NCI-H2081 (cell line): ENCODE measurements at regions not wholly inside any gene's neighbourhood (a gene's known extent, or its start where the extent isn't known, plus 50 kb on each side); places are given as distances from the start of the nearest gene placed in this dataset.

Experiments used
- DNase-seq, 2 experiments: peaks; one replicate each; lab custom pipeline; 2025; lab: John Stamatoyannopoulos, UW

- DNase-seq: no peak
Measured at GRCh38 chr3:18828637-18829036, 319.7 kb upstream of the KCNH8 start.

GRCh38 chr3:18827664-18828063 lies 320.6 kb upstream of the KCNH8 start:
- no peak for DNase-seq

- no peak for DNase-seq
Measured at GRCh38 chr3:18825665-18826064, 322.6 kb upstream of the KCNH8 start.

GRCh38 chr3:18813300-18813699 lies 335.0 kb upstream of the KCNH8 start:
- DNase-seq: no peak

GRCh38 chr3:18812316-18812715 lies 336.0 kb upstream of the KCNH8 start:
- DNase-seq: no peak

GRCh38 chr3:18810306-18810661 lies 338.0 kb upstream of the KCNH8 start:
- no peak for DNase-seq

- DNase-seq: no peak
Measured at GRCh38 chr3:18809640-18810305, 338.5 kb upstream of the KCNH8 start.

- no peak for DNase-seq
Measured at GRCh38 chr3:18808429-18808828, 339.9 kb upstream of the KCNH8 start.

- DNase-seq: no peak
Measured at GRCh38 chr3:18807593-18807992, 340.7 kb upstream of the KCNH8 start.

GRCh38 chr3:18806633-18807032 lies 341.7 kb upstream of the KCNH8 start:
- DNase-seq: no peak

- no peak for DNase-seq
Measured at GRCh38 chr3:18797378-18797777, 350.9 kb upstream of the KCNH8 start.

GRCh38 chr3:18795078-18795477 lies 353.2 kb upstream of the KCNH8 start:
- DNase-seq: no peak

- DNase-seq: no peak
Measured at GRCh38 chr3:18791752-18792151, 356.6 kb upstream of the KCNH8 start.

- DNase-seq: no peak
Measured at GRCh38 chr3:18791182-18791581, 357.1 kb upstream of the KCNH8 start.

GRCh38 chr3:18790384-18790783 lies 357.9 kb upstream of the KCNH8 start:
- no peak for DNase-seq

- no peak for DNase-seq
Measured at GRCh38 chr3:18789734-18790133, 358.6 kb upstream of the KCNH8 start.

GRCh38 chr3:18787441-18787840 lies 360.9 kb upstream of the KCNH8 start:
- no peak for DNase-seq

- DNase-seq: no peak
Measured at GRCh38 chr3:18786650-18787323, 361.5 kb upstream of the KCNH8 start.

GRCh38 chr3:18782191-18782590 lies 357.1 kb upstream of the SATB1 start:
- DNase-seq: no peak

GRCh38 chr3:18780959-18781358 lies 355.8 kb upstream of the SATB1 start:
- DNase-seq: no peak

GRCh38 chr3:18779704-18780103 lies 354.6 kb upstream of the SATB1 start:
- no peak for DNase-seq

GRCh38 chr3:18778598-18778997 lies 353.5 kb upstream of the SATB1 start:
- no peak for DNase-seq

GRCh38 chr3:18778094-18778493 lies 353.0 kb upstream of the SATB1 start:
- no peak for DNase-seq

GRCh38 chr3:18775501-18775900 lies 350.4 kb upstream of the SATB1 start:
- no peak for DNase-seq
